ENCODE measurements at regions not wholly inside any gene's neighbourhood (a gene's known extent, or its start where the extent isn't known, plus 50 kb on each side); places are given as distances from the start of the nearest gene placed in this dataset.

GRCh38 chr5:34587355-34588241 is 68.5 kb upstream of the RAI14 start (continued):
- no peak; the same call in 1 of the 2 replicates for TF ChIP-seq AFF4 (CRISPR knock-in tag; IDR thresholded peaks at IDR 0.05)
- no peak for TF ChIP-seq E2F5 (CRISPR knock-in tag; IDR thresholded peaks at IDR 0.05)
- no peak; the same call in 1 of the 2 replicates for TF ChIP-seq NKRF (IDR thresholded peaks at IDR 0.05; ENCODE audit: borderline replicate concordance)
- TF ChIP-seq ZNF57 (CRISPR knock-in tag; IDR thresholded peaks at IDR 0.05) = peak; percentile 4; the same call in 1 of the 2 replicates
- TF ChIP-seq ZNF263 (CRISPR knock-in tag; IDR thresholded peaks at IDR 0.05; ENCODE audit: borderline replicate concordance) = peak; percentile 78; the same call in 1 of the 2 replicates
- no peak for TF ChIP-seq ATF2 (CRISPR knock-in tag; IDR thresholded peaks at IDR 0.05)
- no peak for TF ChIP-seq ZBTB1 (CRISPR knock-in tag; IDR thresholded peaks at IDR 0.05; ENCODE audit: borderline replicate concordance, low read depth)
- no peak for TF ChIP-seq SAFB2 (IDR thresholded peaks at IDR 0.05; ENCODE audit: borderline replicate concordance, low read depth, low read length, severe bottlenecking)
- 0 out of 4 replicates have a peak, but pooled peaks of 1 of the 2 experiments have one; percentile 13 for TF ChIP-seq NONO (IDR thresholded peaks at IDR 0.05; ENCODE audit: low read depth in 2 of 2, low read length in 1 of 2)
- no peak; the same call in 1 of the 2 replicates for TF ChIP-seq IRF9 (tag; IDR thresholded peaks at IDR 0.05)
- TF ChIP-seq ETV1 (tag; conservative IDR thresholded peaks at IDR 0.05; ENCODE audit: low read depth) = no peak
- peak; percentile 99 for TF ChIP-seq LEF1 (IDR thresholded peaks at IDR 0.05)
- TF ChIP-seq BHLHE40 (IDR thresholded peaks at IDR 0.05; ENCODE audit: low read length) = no peak; the same call in 1 of the 2 replicates
- no peak for TF ChIP-seq FUS (optimal IDR thresholded peaks at IDR 0.05; ENCODE audit: low read depth, low read length)
- TF ChIP-seq ETS2 (tag; IDR thresholded peaks at IDR 0.05; ENCODE audit: borderline replicate concordance, poor library complexity, severe bottlenecking) = no peak
- TF ChIP-seq MCM2 (IDR thresholded peaks at IDR 0.05; ENCODE audit: low read depth) = no peak
- no peak for TF ChIP-seq ADNP (tag; IDR thresholded peaks at IDR 0.05)

All from K562 (cell line).